ENCODE measurements at regions not wholly inside any gene's neighbourhood (a gene's known extent, or its start where the extent isn't known, plus 50 kb on each side); places are given as distances from the start of the nearest gene placed in this dataset.

GRCh38 chr4:167421201-167421600 is 186.9 kb upstream of the SPOCK3 start:
- no peak for TF ChIP-seq TAF1 (IDR thresholded peaks at IDR 0.05; ENCODE audit: borderline replicate concordance, low read depth, low read length)
- TF ChIP-seq POLR2AphosphoS5 (IDR thresholded peaks at IDR 0.05; ENCODE audit: low read depth, low read length), result no peak
- TF ChIP-seq POLR2A (IDR thresholded peaks at IDR 0.05; ENCODE audit: low read depth, low read length), result no peak

Data from GM12892 (cell line).